ENCODE measurements at regions not wholly inside any gene's neighbourhood (a gene's known extent, or its start where the extent isn't known, plus 50 kb on each side); places are given as distances from the start of the nearest gene placed in this dataset.

DNA sequence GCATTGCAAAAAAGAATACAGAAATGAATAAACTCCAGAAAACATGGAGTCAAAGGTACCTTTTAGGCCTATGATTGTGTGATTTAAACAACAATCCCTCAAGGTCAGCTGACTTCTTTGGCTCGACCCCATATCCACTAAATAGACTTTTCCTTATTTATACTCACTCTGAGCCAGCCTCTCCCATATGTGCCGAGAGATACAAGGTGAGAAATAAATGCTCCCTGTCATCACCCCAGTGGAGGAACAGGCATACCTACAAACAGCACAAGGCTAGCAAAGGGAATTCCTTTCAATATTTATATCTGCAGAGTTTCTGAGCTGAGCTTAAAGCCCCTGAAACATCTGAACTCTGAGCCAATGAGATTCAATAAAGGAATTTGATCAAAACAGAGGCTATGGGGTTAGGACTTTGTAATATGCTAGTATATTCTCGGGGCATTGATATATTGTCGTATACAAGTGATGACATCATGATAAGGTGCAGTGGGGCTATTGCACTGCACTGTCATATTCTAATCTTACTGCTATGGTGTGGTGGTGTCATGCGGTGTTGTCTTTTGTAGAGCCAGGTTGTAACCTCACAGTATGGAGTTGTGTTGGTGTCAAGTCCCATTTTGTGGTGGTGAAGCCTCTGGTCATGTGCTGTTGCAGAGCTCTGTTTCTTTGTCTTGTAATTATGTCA, 56.0 kb upstream of the GALNT18 start:
- no peak for DNase-seq (ENCODE audit: low read depth)
- TF ChIP-seq, protein P1, sequence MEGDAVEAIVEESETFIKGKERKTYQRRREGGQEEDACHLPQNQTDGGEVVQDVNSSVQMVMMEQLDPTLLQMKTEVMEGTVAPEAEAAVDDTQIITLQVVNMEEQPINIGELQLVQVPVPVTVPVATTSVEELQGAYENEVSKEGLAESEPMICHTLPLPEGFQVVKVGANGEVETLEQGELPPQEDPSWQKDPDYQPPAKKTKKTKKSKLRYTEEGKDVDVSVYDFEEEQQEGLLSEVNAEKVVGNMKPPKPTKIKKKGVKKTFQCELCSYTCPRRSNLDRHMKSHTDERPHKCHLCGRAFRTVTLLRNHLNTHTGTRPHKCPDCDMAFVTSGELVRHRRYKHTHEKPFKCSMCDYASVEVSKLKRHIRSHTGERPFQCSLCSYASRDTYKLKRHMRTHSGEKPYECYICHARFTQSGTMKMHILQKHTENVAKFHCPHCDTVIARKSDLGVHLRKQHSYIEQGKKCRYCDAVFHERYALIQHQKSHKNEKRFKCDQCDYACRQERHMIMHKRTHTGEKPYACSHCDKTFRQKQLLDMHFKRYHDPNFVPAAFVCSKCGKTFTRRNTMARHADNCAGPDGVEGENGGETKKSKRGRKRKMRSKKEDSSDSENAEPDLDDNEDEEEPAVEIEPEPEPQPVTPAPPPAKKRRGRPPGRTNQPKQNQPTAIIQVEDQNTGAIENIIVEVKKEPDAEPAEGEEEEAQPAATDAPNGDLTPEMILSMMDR (conservative IDR thresholded peaks at IDR 0.05; ENCODE audit: low read length) = no peak
- H3K4me3 ChIP-seq (ENCODE audit: low read length) = no peak overlapping the region

DNA sequence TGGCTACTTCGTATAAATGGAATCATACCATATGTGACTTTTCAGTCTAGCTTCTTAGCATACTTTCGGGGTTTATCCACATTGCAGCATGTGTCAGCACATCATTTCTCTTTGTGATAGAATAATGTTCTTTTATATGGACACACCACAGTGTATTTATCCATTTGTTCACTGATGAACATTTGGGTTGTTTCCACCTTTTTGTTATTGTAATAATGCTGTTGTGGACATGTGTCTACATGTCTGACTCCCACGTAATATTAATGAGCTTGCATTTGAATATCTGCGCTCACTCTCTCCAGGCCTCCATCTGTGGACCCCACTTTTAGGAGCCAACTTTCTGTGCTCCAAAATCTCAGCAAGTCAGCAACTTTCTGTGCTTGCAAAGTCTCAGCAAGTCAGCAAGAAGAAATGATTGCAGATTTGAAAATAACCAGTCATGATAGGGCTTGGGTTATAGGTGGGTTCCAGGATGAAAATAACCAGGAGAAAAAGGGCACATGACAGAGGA, 53.9 kb upstream of the GALNT18 start:
- TF ChIP-seq, protein P1 (conservative IDR thresholded peaks at IDR 0.05; ENCODE audit: low read length) = no peak
- no peak for DNase-seq (ENCODE audit: low read depth)
- H3K4me3 ChIP-seq (ENCODE audit: low read length) = no peak overlapping the region

DNA sequence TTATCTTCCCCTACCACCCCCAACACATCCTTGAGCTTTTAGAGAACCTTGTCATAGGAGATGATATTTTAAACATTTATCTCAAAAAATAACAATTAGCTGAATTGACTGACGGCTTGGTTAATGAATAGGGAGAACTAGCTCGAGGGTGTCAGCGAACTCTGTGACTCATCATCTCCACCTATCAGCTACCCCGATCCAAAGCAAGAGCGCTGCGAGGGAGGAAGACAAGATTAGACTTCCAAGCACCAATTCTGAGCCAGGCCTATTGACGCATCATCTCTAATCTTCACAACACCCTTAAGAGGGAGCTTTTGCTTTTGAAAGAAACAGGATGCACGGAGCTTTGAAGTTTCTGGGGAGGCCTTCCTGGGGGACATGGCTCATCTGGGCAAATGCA, 51.0 kb upstream of the GALNT18 start:
- no peak overlapping the region for H3K4me3 ChIP-seq (ENCODE audit: low read length)
- TF ChIP-seq, protein P1 (conservative IDR thresholded peaks at IDR 0.05; ENCODE audit: low read length) = no peak
- no peak for DNase-seq (ENCODE audit: low read depth)

DNA sequence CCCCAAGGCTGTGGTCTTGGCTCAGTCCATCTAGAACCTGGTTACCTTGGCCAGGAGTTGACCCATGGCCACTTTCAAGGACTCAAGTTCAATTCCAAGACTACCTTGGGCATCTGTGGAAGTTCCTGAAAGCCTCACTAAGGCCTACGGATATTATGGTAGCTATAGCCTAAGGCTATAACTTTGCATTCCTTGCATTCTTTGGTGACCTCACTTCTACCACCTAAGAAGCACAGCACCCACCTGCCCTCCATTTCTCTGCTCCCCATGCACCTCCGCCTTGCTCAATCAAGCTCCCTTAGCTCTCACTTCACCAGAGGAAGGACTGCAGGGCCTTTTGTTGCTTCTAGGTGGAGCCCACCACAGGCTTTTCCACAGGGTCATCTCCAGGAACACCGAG, 50.3 kb upstream of the GALNT18 start:
- TF ChIP-seq, protein P1 (conservative IDR thresholded peaks at IDR 0.05; ENCODE audit: low read length) = no peak

More for the DNA sequence above, 50.3 kb upstream of the GALNT18 start:
- DNase-seq (ENCODE audit: low read depth) = no peak
- no peak overlapping the region for H3K4me3 ChIP-seq (ENCODE audit: low read length)
